HG03442 (cell line): ENCODE measurements at regions not wholly inside any gene's neighbourhood (a gene's known extent, or its start where the extent isn't known, plus 50 kb on each side); places are given as distances from the start of the nearest gene placed in this dataset.

ENCODE experiments used
- ATAC-seq: cut with Tn5 transposase; IDR thresholded peaks from one replicate; pipeline ENCODE4 v1.9.1; 2021; ENCODE audit warnings: mild to moderate bottlenecking, moderate library complexity; ENCODE audit not compliant: unreplicated experiment

DNA sequence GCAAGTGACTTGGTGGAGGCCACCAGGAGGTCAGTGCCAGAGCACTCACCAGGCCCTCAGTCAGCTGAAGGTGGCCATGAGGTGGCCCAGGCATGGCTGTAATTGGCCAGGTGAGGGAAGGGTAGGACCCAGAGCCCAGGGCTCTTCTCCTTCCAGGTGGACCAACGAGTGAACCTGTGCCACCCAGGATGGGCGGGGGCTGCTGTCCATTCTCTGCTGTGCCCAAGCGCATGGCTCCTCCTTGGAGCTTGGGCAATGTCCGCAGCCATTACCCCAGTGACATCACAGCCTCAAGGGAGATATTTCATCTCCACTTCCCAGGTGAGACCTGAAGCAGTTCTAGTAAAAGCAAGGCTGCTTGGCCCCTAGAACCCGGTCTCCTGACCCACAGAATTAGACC, 303.0 kb upstream of the FOXF1 start:
- ATAC-seq = no peak

DNA sequence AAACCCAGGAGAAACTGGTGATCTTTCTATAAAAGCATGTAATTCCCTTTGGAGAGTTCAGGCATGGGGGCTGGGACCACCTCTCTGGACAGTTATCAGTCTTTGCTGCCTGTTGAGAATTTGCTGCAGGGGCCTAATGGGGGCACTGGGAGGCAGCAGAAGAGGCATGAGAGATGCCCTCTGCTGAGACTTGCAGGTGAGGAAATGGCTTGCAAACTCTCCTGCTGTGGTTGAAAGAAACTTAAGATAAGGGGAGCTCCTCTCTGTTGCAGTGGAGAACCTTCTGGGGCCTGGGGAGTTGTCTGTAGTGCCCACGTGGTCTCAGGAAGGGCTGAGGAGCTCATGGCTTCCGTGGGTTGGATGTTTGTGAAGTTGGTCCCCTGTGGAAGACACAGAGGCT, 301.1 kb upstream of the FOXF1 start:
- no peak for ATAC-seq

DNA sequence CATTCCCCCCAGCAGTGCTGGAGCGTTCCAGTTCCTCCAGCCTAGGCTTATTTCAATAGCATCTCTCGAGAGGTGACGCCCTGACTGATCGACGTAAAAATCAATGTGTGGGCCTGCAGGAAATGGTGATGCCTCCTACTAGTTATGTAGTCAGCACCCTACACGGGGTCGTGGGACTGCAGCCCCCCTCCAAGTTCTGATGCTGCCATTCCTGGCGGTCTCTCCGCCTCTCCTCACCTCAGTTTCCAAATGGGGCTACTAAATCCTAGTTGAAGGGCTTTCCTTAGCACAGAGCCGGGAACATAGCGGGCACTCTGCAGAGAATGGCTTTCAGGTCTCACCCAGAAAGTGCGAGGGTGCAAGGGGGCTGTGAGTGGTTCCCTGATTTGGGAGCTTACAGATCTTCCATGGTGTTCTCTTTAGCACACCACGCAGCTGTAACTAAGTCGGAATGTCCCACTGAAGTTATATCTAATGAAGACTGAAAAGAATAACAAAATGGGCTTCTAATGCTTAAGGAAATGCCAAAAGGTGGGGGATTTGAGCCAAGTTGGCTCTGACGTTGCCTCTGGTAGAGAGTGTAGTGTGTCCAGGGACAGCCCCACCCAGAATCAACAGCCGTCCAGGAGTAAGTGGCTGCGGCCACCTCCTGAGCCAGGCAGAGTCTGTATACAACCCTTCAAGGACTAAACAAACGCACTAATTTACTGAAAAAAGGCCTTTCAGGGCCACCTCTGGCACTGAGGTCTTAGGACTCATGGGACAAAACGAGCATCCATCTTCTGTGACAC, 299.7 kb upstream of the FOXF1 start:
- ATAC-seq = no peak

DNA sequence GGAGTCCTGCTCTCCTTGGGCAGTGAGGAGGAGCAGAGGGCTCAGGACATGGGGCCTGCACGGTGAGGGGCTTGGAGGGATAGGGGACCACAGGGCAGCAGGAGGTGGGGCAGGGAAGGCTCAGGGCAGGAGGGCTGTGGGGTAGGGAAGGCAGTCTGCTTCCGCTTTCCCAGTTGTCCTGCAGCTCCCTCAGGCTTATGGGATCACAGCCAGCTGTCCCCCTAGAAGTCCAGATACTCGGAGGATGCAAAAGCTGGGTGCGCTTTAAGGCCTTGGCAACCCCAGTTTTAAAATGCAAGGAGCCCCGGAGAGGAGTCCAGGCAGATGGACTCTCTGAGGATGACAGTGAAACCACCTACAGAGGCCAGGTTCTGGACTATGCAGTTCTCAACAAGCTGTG, 299.1 kb upstream of the FOXF1 start:
- ATAC-seq = no peak

DNA sequence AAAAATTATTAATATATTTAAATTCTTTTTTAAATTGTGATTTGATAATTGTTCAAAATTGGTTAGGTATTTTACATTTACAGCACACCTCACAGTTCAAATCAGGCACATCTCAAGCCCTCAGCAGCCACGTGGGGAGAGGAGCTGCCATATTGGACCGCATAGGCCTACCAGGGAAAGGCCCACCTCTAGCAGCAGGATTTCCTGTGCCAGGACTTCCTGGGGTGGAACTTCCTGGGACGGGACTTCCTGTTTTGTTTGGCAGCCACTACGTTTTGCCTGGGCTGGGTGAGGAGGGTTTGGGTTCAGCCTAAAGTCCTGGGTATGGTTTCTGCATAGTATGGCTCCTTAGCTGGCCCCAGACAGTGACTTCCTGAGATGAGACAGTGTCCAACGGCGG, 298.5 kb upstream of the FOXF1 start:
- no peak for ATAC-seq

DNA sequence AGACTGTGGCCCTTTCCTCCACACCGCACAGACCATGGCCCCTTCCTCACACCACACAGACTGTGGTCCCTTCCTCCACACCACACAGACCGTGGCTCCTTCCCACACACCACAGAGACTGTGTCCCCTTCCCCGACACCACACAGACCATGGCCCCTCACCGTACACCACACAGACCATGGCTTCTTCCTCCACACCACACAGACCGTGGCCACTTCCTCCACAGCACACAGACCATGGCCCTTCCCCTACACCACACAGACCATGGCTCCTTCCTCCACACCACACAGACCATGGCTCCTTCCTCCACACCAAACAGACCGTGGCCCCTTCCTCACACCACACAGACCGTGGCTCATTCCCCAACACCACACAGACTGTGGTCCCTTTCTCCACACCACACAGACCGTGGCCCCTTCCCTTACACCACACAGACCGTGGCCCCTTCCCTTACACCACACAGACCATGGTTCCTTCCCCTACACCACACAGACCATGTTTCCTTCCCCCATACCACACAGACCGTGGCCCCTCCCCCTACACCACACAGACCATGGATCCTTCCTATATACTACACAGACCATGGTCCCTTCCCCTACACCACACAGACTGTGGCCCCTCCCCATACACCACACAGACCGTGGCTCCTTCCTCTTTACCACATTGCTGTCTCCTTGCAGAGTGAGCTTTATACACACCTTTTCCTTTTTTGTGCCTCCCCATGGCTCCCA, 297.5 kb upstream of the FOXF1 start:
- ATAC-seq = no peak

DNA sequence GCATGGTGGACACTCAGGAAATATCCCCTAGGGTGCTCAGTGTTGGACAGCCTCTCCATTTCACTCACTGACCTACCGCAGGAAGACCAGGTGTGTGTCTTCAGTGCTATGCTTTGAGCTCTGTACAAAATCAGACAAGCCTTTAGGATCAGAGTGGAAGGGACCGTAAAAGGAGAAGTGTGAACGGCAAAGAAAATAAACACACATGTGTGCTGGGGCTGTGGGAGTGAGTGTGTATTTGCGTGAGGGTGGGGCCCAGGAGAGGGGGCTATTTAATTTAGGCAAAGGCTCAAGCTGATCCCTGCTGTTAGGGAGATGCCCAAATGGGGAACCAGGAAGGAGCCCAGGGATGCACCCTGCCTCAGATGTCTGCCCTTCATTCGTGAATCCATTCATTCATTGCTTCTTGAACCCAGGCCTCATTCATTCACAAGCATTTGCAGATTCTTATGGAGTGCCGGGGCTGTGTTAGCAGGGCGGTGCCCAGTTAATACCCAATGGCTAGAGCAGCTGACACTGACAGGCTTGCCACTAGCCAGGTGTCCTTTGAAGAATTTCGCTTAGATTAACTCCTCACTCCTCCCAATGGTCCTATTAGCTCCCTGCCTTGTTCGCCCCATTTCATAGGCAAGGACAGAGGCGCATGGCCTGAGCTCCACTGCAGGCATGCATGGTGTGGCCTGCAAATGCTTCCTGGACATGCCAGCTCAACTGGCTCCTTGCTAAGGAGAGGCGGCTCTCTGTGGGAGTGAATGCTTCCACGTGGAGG, 296.7 kb upstream of the FOXF1 start:
- no peak for ATAC-seq

DNA sequence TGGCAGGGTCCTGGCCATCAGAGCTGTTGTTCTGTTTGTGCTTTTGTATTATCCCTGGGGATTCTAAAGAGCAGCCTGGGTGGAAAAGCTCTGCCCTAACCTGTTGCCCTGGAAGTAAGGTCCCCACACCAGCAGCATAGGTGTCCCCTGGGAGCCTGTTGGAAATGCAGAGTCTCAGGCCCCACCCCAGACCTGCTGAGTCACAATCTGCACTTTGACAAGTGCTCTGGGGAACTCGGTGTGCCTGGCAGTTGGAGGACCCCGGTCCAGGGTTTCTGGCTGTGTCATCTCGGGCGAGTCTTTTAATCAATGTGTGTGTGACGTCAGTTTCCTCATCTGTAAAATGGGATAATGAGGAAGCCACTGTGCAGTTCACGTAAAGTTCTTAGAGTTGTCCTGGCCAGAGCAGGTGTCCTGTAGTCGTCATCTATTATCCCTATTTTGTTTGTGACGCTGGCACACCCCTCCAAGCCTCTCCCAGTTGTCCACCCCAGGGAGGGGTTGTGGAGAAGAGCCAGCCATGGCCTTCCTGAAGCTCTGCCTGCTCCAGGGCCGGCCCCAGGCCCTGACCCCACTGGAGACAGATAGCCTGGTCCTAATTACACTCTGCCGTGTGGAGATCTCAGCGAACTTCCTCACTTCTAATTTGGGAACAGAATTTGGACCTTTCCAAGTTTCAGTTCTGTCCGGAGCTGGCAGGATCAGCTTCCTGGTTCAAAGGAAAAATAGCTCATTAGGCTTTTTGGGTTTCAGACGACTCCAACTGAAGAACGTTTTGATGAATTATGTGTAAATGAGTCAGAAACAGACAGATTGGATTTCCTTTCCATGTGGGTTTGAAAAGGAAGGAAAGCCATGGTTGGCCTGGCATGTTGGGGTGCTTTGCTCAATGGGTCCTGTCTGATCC, 295.7 kb upstream of the FOXF1 start:
- no peak for ATAC-seq

DNA sequence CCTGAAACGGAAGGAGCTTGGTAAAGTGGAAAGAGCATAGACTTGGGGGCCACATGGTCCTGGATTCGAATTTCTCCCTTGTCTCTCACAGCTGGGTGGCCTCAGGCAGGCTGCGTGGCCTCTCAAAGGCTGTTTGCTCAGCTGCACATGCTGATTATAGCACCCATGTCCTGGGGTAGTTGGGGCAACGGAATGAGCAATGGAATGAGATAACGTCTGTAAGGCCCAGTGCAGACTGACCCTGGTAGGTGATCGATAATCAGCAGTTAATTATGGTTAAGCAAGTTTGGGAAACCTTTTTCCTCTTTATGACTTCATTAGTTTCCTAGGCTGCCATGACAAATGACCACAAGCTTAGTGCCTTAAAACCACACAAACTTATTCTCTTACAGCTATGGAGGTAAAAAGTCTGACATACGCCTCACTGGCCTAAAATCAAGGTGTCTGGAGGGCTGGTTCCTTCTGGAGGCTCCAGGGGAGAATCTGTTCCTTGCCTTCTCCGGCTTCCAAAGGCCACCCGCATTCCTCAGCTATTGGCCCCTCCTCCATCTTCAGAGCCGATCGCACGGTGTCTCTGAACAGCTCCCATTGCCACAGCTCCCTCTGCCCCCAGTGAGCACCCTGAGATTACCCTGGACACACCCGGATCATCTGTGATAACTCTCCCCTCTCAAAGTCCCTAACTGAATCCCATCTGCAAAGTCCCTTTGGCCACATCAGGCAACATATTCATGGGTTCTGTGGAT, 294.9 kb upstream of the FOXF1 start:
- no peak for ATAC-seq

DNA sequence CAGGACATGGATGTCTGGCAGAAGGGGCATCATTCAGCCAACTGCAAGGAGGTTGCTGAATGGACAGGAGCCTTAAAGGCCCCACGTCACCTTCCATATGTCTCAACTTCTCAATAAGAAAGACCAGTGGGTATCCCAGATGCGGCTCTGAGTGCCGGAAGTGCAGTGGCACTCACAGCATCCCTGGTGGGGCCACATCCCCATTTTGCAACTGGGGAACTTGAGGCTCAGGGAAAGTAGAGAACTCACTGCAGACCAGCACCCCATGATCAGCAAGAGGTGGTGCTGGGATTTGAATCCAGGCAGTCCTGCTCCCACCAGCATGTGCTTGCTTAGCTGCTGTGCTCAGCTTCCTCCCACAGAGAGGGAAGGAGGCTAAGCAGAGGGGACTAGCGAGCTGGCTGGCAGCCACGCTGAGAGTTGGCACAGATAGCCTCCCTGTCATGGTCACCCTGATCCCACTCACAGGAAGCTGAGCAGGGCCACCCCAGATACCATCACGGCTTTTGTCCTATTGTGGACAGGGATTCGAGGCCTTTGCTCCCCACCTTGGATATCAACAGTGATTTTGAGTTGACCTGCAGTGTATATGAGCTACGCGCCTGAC, 294.2 kb upstream of the FOXF1 start:
- ATAC-seq = no peak

DNA sequence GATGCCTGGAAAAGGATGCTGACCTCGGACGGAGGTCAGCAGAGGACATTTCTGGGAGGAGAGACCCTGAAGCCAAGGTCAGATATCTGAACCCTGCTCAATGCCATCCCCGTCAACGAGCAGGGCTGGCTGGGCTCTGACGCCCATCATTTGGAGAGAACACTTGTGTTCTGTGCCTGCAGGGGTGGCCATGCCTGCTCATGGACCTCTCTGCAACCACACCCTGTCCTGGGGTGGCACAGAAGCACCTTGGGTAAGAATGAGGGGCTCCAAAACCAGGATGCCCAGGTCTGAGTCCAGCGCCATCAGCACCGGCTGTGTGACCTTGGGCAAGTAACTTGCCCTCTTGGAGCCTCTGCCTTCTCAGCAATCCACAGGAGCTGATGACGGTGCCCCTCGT, 293.7 kb upstream of the FOXF1 start:
- ATAC-seq = no peak

DNA sequence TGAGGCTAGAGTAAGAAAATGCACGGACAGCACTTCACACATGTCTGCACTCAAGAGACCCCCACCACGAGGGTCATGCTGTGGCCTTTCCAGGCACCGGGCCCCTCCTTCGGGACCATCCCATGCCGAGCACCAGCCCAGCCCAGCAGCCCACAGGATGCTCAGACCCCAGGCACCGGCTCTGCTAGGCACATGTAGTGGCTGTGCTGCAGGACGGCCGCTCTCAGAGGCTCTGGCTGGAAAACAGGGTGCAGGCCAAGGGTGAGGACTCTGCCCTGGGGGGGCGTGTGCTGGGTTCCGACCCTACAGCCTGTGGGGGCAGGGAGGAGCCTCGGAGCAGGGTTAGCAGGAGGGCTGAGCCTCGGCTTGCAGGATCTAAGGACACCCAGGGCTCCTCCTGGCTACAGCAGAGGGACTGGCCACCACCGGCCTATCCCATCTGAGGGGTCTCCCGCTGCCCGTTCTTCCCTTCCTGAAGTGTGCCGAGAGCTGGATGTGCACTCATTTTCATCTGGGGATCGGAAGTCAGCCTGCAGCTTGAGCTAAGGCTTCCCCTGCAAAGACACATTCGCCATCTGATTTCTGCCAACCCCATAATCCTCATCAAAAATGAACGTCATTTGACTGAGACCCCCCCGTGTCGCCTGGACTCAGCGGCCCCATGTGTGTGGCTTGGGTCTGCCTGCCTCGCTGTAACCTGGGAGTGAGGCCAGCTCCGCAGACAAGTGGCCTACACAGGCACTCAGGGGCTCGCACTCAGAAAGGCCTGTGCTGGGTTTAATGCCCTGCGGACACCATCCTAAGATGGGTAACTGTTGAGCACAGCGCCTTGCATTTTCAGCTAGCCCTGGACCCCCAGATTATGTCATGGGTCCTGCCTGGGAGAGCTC, 293.1 kb upstream of the FOXF1 start:
- ATAC-seq = no peak

DNA sequence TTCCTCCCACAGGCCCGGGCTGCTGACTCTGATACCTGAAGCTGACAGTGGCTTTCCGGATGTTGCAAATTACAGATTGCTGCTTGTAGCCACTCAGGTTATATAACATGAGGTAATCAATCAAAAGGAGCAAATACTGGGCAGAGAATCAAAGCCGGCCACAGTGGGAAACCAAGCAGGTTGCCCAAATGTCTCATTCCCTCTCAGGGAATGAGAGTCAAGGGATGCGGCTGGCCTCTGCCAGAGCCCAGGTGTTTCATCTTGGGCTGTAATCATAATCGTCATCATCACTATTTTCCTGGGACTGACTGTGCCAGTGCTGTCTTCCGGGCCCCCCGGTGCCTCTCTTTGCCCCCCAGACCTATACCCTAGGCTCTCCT, 292.4 kb upstream of the FOXF1 start:
- ATAC-seq = no peak

DNA sequence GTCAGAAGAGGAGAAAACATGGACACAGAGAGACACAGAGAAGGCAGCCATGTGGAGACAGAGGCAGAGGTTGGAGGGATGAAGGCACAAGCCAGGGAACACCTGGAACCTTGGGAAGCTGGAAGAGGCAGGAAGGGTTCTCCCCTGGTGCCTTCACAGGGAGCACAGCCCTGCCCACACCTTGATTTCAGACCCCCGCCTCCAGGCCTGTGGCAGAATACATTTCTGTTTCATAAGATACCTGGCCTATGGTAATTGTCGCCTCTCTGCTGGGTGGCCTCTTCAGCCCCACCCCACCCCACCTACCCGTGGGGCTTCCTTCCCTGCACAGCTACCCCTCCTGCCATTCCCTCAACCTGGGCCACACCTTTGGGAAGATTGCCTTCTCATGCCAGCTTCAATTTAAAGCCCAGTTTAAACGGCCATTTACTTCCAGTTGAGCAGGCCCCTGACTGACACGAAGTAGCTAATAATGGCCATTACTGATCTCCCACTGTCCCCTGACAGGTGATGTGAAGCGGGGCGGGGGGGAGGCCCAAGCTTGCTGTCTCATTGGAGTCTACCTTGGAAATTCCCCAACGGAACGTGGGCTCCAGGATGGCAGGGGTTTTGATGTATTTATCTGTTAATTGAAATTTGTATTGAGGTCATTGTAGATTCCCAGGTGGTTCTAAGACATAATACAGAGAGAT, 291.7 kb upstream of the FOXF1 start:
- no peak for ATAC-seq

DNA sequence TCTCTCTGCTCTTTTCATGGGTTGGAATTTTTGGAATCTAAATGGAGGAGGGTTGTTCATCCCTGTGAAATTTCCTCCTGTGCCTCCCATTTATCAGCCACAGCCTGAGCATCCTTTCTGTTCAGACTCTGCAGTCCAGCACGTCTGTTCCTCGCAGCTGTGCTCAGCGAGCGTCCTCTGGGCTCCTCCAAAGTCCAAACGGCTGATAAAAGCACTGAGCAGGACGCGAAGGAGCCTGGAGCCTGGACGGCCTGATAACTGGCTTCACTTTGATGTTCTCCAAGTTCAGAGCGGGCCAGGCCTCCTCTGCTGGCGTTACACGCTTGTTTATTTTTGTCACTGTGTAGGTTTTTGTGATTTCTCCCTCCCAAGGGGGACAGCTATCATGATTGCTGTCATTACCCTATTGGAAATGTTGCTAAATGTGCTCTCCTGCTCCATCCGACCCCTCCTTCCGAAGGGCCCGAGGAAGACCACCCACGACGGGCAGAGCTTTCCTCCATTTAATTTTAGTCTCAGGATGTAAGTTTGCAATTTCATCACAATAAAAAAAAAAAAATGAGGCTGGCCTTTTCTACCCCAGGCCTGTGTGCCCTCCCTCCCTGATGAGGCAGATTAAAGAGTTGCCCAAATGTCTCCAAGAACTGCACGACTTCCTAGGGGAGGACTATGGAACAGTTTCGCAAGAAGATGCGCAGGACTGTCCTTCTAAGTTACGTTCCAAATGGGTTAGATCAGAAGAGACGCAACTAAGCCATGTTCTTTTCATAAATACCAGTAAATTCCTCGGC, 290.5 kb upstream of the FOXF1 start:
- no peak for ATAC-seq

DNA sequence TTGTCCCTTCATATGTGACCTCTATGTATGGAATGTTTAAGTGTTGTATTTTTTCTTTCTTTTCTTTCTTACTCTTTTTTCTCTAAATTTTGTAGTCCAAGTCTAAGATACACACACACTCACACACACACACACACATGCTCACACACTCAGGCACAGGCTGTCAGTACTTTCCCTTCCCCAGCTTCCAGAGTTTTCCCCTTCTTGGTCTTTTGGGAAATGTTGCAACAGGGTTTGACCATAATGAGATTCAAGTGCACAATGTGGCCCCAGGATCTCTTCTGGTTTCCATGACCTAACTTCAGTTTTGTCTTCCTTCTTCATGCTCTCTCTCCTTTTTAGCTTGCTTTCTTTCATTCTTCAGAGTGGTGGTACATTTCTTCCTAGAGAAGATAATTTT, 289.8 kb upstream of the FOXF1 start:
- no peak for ATAC-seq

DNA sequence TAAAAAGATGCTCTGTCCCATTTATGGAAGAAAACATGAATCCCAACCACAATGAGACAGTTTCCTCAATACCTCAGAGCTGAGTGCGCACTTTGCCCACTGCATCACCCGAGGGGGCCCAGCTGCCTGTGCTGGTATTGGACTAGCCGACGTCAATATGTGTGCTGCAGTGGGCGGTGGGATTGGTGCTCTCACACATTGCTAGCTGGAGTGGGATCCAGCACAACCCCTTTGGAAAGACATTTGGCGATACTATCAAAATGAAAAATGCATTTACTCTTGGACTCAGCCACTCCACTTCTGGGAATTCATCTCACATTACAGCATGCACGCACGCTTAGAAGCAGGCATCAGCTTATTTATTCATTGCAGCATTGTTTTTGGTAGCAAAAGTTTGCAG, 289.2 kb upstream of the FOXF1 start:
- no peak for ATAC-seq
